CD14-positive monocyte (primary cell): ENCODE measurements at regions not wholly inside any gene's neighbourhood (a gene's known extent, or its start where the extent isn't known, plus 50 kb on each side); places are given as distances from the start of the nearest gene placed in this dataset.

Experiments
- DNase-seq, 3 donors: peaks; one replicate each; pipeline ENCODE4 v3.0.0-alpha.2; 2011 to 2022
- H2AFZ ChIP-seq: 2 replicates; pipeline ENCODE4 v1.6.0; 2012; ENCODE audit warnings: mild to moderate bottlenecking, low read depth, low read length, inconsistent platforms; ENCODE audit not compliant: insufficient read depth, poor library complexity, severe bottlenecking
- H3K27ac ChIP-seq, 2 donors: 1 replicate in 1 of 2; 2 replicates in 1 of 2; pipeline ENCODE4 v1.5.1; 2012 to 2013; ENCODE audit warnings: low read length in 2 of 2, control low read depth in 1 of 2, inconsistent platforms in 1 of 2, low read depth in 1 of 2, mild to moderate bottlenecking in 1 of 2
- H3K27me3 ChIP-seq, 2 donors: one replicate each; pipeline versions ENCODE4 v1.6.0 to v1.6.1; 2011 to 2013; ENCODE audit warnings: low read length in 2 of 2; ENCODE audit not compliant: control insufficient read depth in 2 of 2, insufficient read depth in 2 of 2
- H3K36me3 ChIP-seq, 2 donors: replicated peaks in 1 of 2; 1 replicate in 1 of 2; 2 replicates in 1 of 2; pipeline versions ENCODE4 v1.5.1 to v1.6.1; 2012 to 2013; ENCODE audit warnings: low read length in 2 of 2, control low read depth in 1 of 2, inconsistent platforms in 1 of 2, mild to moderate bottlenecking in 1 of 2; ENCODE audit not compliant: insufficient read depth in 2 of 2, control insufficient read depth in 1 of 2
- H3K4me1 ChIP-seq, 2 donors: 1 replicate in 1 of 2; 2 replicates in 1 of 2; pipeline versions ENCODE4 v1.5.1 to v1.6.1; 2012 to 2013; ENCODE audit warnings: low read length in 2 of 2, control low read depth in 1 of 2, inconsistent platforms in 1 of 2, mild to moderate bottlenecking in 1 of 2, moderate library complexity in 1 of 2; ENCODE audit not compliant: insufficient read depth in 2 of 2, control insufficient read depth in 1 of 2
- H3K4me2 ChIP-seq: replicated peaks from 2 replicates; pipeline ENCODE3; 2012; ENCODE audit warnings: low read length, moderate library complexity, mild to moderate bottlenecking; ENCODE audit not compliant: poor library complexity, severe bottlenecking; ENCODE audit errors: extremely low read depth
- H3K4me3 ChIP-seq, 3 experiments: fragments of 200-600 bp in 1 of 3; sonication (generic) in 1 of 3; replicated peaks in 1 of 3; 1 replicate in 2 of 3; 2 replicates in 1 of 3; pipeline ENCODE4 v1.5.1; 2011 to 2013; ENCODE audit warnings: low read length in 3 of 3, mild to moderate bottlenecking in 3 of 3, control low read depth in 2 of 3, low read depth in 2 of 3, inconsistent platforms in 1 of 3, moderate library complexity in 1 of 3
- H3K79me2 ChIP-seq: 2 replicates; pipeline ENCODE4 v1.6.0; 2012; ENCODE audit warnings: mild to moderate bottlenecking, control low read depth, inconsistent platforms, low read length, moderate library complexity; ENCODE audit not compliant: insufficient read depth
- H3K9ac ChIP-seq: 2 replicates; pipeline ENCODE4 v1.6.0; 2017; ENCODE audit warnings: low read length, mild to moderate bottlenecking; ENCODE audit not compliant: insufficient read depth, poor library complexity, severe bottlenecking
- H3K9me3 ChIP-seq, 2 donors: replicated peaks in 1 of 2; 1 replicate in 1 of 2; 2 replicates in 1 of 2; pipeline versions ENCODE4 v1.5.1 to v1.6.1; 2012 to 2013; ENCODE audit warnings: low read length in 2 of 2, control low read depth in 1 of 2; ENCODE audit not compliant: control insufficient read depth in 1 of 2, insufficient read depth in 1 of 2
- H4K20me1 ChIP-seq: 2 replicates; pipeline ENCODE4 v1.6.0; 2012; ENCODE audit warnings: mild to moderate bottlenecking, low read length, control low read depth, moderate library complexity; ENCODE audit not compliant: insufficient read depth
- H3K27ac Mint-ChIP-seq, 7 donors: one replicate each; pipeline ENCODE4 v1.8.0; 2020; ENCODE audit warnings: mild to moderate bottlenecking in 7 of 7, mixed read lengths in 7 of 7, moderate library complexity in 6 of 7, inconsistent platforms in 2 of 7
- H3K27me3 Mint-ChIP-seq, 3 donors: one replicate each; pipeline ENCODE4 v1.8.0; 2021 to 2022; ENCODE audit warnings: low read depth in 3 of 3, mild to moderate bottlenecking in 3 of 3, mixed read lengths in 3 of 3, moderate library complexity in 3 of 3, inconsistent platforms in 1 of 3
- H3K36me3 Mint-ChIP-seq, 2 donors: one replicate each; pipeline ENCODE4 v1.8.0; 2020; ENCODE audit warnings: mixed read lengths in 2 of 2, inconsistent platforms in 1 of 2, mild to moderate bottlenecking in 1 of 2
- H3K4me1 Mint-ChIP-seq: one replicate; pipeline ENCODE4 v1.8.0; 2020; ENCODE audit warnings: mild to moderate bottlenecking, mixed read lengths
- H3K4me3 Mint-ChIP-seq, 2 donors: one replicate each; pipeline ENCODE4 v1.8.0; 2020; ENCODE audit warnings: mild to moderate bottlenecking in 2 of 2, mixed read lengths in 2 of 2, moderate library complexity in 1 of 2
- H3K9me3 Mint-ChIP-seq, 7 donors: one replicate each; pipeline ENCODE4 v1.8.0; 2020 to 2022; ENCODE audit warnings: mixed read lengths in 7 of 7, mild to moderate bottlenecking in 6 of 7, moderate library complexity in 6 of 7, inconsistent platforms in 2 of 7
- WGBS: methylation state at CpG from one replicate; pipeline ENCODE4 v1.1.5; 2013; ENCODE audit warnings: missing lambda C conversion rate; ENCODE audit not compliant: insufficient coverage; 5-methylcytosine and 5-hydroxymethylcytosine counted together
- intact Hi-C, 2 donors: fragments of 100-400 bp; cut with micrococcal nuclease; formaldehyde crosslinking; loops; one replicate each; pipeline versions ENCODE4 v1.15.0 to v1.15.1; 2023
- TF ChIP-seq, protein P1 (sequence below): fragments of 200-600 bp; IDR thresholded peaks from one replicate; pipeline ENCODE4 v1.8.0; 2022; ENCODE audit warnings: antibody characterized with exemption, mild to moderate bottlenecking

DNA sequence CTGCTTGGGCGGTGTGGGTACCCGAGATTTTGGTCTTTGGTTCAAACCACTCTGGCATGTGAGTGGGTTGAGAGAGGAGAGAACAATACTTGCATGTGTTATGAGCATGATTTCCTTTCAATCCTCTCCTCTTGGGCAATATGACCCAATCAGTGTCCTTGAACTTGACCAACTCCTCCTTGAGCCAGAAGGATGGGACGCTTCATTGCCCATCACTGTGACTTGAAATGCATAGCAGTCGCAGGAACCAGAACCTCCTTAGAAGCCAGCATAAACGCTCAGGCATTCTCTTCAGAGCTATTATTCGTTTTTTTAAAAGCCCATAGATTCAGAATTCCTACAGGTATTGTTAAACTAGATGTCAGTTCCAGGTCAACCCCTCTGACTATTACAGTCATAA lies 367.4 kb downstream of the HAPSTR1 start:
- no peaks in the 10 kb centered on the region for H3K4me1 ChIP-seq
- H3K36me3 ChIP-seq, result no peaks in the 10 kb centered on the region
- H3K4me3 Mint-ChIP-seq, result no peak overlapping the region
- intact Hi-C loops, result no loop called here
- no peaks in the 10 kb centered on the region for H4K20me1 ChIP-seq
- H2AFZ ChIP-seq, result no peak overlapping the region
- H3K36me3 Mint-ChIP-seq, result no peaks in the 10 kb centered on the region
- H3K4me1 Mint-ChIP-seq, result no peaks in the 10 kb centered on the region
- H3K4me2 ChIP-seq, result no peak overlapping the region
- no peak for DNase-seq
- TF ChIP-seq, protein P1, sequence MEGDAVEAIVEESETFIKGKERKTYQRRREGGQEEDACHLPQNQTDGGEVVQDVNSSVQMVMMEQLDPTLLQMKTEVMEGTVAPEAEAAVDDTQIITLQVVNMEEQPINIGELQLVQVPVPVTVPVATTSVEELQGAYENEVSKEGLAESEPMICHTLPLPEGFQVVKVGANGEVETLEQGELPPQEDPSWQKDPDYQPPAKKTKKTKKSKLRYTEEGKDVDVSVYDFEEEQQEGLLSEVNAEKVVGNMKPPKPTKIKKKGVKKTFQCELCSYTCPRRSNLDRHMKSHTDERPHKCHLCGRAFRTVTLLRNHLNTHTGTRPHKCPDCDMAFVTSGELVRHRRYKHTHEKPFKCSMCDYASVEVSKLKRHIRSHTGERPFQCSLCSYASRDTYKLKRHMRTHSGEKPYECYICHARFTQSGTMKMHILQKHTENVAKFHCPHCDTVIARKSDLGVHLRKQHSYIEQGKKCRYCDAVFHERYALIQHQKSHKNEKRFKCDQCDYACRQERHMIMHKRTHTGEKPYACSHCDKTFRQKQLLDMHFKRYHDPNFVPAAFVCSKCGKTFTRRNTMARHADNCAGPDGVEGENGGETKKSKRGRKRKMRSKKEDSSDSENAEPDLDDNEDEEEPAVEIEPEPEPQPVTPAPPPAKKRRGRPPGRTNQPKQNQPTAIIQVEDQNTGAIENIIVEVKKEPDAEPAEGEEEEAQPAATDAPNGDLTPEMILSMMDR, result no peak
- WGBS, result 84% methylated on average over 5 of the region's 6 CpGs
- H3K4me3 ChIP-seq, result no peak overlapping the region
- no peaks in the 10 kb centered on the region for H3K79me2 ChIP-seq
- H3K9me3 Mint-ChIP-seq, result peaks cover 5 to 10% (median 7%) of the 10 kb centered on the region in 7 donors
- peaks cover 0 to 9% of the 10 kb centered on the region in 2 donors for H3K9me3 ChIP-seq
- no peaks in the 10 kb centered on the region for H3K27me3 ChIP-seq
- H3K27ac Mint-ChIP-seq, result no peak overlapping the region
- no peaks in the 10 kb centered on the region for H3K27me3 Mint-ChIP-seq
- H3K9ac ChIP-seq, result no peak overlapping the region
- H3K27ac ChIP-seq, result no peak overlapping the region

DNA sequence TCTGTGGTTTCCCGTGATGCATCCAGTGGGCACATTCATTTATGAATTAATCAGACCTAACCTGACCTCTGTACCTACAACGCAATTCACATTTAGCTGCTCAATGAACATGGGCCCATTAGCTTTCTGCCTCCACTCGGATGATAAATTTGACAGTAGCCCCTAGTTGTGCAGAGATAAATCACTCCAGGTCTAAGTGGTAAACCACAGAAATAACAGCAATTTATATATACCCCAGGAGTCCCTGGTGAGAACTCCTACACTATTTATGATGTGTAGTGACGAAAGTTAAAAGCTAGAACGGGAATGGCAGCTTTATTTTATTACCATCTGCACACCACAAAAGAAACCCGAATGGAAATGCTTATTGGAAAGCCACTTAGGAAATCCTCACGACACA lies 371.5 kb downstream of the HAPSTR1 start:
- H4K20me1 ChIP-seq, result no peaks in the 10 kb centered on the region
- no peaks in the 10 kb centered on the region for H3K4me1 ChIP-seq
- no peak overlapping the region for H3K4me2 ChIP-seq
- H3K4me1 Mint-ChIP-seq, result no peaks in the 10 kb centered on the region
- no peaks in the 10 kb centered on the region for H3K36me3 ChIP-seq
- H3K27me3 Mint-ChIP-seq, result peaks cover 0 to 3% (median 0%) of the 10 kb centered on the region in 3 donors
- H3K27ac Mint-ChIP-seq, result no peak overlapping the region
- H2AFZ ChIP-seq, result no peak overlapping the region
- intact Hi-C loops, result no loop called here
- no peaks in the 10 kb centered on the region for H3K27me3 ChIP-seq
- WGBS, result no CpG with 5 or more reads among the region's 7 CpGs
- no peak overlapping the region for H3K4me3 ChIP-seq
- H3K9me3 Mint-ChIP-seq, result peaks cover 0 to 3% (median 0%) of the 10 kb centered on the region in 7 donors
- H3K4me3 Mint-ChIP-seq, result no peak overlapping the region
- no peaks in the 10 kb centered on the region for H3K36me3 Mint-ChIP-seq
- no peak overlapping the region for H3K27ac ChIP-seq
- TF ChIP-seq, protein P1, result no peak
- DNase-seq, result no peak
- H3K9me3 ChIP-seq, result no peaks in the 10 kb centered on the region
- no peaks in the 10 kb centered on the region for H3K79me2 ChIP-seq
- no peak overlapping the region for H3K9ac ChIP-seq
